ENCODE measurements at regions not wholly inside any gene's neighbourhood (a gene's known extent, or its start where the extent isn't known, plus 50 kb on each side); places are given as distances from the start of the nearest gene placed in this dataset.

GRCh38 chr2:59959944-59960343, 593.5 kb downstream of the BCL11A start:
- no peak for DNase-seq

DNA sequence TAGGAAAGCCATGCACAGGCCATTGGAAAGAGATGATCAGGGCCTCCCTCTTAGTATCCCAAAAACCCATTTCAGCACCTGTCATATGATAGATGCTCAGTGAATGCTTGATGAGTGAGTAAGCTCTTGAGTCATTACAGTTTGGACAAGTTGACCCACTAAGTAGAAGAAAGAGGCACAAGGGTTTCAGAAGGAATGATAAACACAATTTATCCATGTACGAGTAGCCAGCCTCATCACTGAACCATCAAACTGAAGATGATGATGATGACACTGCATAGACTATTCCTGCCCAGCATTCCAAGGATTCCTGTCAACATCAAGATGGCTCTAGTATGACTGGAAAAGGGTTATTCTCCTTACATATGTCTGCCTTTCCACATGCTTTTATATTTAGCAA, 596.0 kb downstream of the BCL11A start:
- no peak for DNase-seq

- no peak for DNase-seq
Observed at GRCh38 chr2:59956981-59957380, 596.5 kb downstream of the BCL11A start.

- DNase-seq, result no peak
Observed at GRCh38 chr2:59947917-59948541, 605.4 kb downstream of the BCL11A start.

DNA sequence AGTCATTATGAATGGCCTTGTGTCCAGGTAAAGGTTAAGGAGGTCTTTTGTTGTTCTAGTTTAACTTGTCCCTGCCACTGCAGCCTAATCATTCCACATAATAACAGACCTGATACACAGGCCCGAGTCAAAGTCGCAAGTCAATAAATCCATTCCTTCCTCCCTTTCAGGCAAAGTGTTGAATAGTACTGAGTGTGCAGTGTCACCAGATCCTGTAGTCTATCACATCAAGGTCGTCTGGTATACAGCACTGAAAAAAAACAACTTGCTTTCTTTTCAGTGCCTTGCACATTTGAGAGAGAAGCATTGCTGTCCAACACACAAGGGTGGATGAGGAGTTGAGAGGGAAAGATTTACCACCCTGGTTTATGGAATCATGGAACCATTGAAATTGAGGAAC, 606.2 kb downstream of the BCL11A start:
- no peak for DNase-seq

DNA sequence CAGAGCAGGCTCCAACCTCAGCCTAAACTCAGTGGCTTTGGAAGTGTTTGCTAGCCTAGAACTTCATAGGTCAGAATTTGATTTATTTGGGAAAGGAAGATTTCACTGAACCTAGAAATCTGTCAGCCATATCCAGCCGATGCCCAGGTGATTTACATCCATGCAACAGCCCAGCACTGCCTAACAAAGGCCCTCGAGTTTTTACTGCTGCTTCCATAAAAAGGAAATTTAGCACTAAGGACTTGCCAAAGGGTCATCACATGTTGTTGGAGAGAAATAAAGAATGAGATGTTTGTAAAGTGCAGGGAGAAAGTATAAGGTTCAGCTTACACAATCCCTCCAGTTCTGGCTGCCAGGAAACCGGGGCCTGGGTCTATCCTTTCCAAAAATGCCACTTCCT, 614.2 kb downstream of the BCL11A start:
- no peak for DNase-seq

DNA sequence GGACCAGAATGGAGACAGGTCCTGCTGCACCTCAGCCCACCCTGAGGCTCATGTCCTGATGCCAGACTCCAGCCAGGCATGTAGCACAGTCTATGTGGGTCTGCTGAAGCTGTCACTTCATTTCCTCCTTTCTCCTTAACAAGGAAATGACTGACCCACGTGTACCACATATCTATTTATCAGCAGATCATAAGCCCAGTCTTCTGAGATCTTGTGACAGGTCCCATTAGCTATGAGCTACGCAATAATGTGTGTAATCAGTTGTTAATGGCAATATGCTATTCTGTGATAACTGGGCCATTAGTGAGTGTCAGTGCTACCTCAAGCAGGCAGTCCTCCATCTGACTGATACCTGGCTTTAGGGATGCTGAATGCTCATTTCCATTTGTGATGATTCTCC, 615.3 kb downstream of the BCL11A start:
- no peak for DNase-seq

DNA sequence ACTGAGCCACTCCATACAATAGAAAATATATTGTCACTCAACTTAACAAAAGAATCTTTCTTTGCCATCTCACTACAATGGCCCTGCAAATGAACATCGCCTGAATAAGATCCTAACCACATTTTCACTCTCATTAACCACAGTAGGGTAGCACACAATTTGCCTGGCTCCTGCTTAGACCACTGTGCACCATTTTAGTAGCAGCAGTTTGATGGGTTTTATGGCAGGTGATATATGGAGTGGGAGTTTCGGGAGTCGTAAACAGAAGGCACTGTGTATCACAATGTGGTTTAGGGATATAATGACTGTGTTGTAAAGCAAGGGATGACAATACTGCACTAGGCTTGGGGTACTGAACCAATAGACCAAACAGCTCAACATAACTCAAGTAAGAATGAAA, 617.4 kb downstream of the BCL11A start:
- DNase-seq, result no peak

DNA sequence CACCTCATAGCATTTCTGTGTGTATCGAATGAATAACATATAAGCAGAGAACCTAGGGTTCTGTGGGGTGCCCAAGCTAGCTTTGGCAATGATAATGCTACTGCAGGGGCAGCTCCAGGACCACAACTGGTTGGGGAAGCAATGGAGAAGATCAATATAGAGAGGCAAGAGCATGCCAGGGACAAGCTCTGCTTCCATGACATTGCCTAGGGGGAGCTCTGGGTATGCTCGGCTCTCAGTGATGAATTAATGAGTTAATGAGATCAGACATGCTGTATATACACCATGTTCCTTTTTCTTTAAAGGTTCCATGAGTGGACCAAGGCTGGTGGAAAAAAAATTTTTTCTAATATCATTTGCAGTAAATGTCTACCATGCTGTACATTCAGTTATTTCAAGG, 618.4 kb downstream of the BCL11A start:
- no peak for DNase-seq

- DNase-seq, result no peak
Observed at GRCh38 chr2:59933948-59934347, 619.5 kb downstream of the BCL11A start.

GRCh38 chr2:59932341-59932740, 621.1 kb downstream of the BCL11A start:
- no peak for DNase-seq

DNA sequence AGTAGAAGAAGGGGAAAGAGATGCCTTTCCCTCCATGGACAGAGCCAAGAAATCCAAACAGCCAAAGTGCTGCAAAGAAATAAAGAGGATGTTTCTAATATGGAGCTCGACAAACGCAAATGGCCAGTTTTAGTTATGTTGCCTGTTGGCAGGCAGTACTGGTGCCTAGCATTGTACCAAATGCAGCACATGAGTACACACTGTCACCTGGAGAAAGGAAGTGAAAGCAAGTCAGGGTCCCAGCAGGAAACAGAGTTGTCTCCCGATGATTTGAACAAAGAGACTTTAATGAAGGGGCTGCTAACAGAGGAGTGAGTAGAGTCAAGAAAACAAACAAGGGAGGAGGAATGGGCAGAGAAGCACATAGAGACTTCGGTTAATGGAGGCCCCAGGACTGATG, 623.0 kb downstream of the BCL11A start:
- no peak for DNase-seq

- no peak for DNase-seq
Observed at GRCh38 chr2:59926731-59927130, 626.7 kb downstream of the BCL11A start.

DNA sequence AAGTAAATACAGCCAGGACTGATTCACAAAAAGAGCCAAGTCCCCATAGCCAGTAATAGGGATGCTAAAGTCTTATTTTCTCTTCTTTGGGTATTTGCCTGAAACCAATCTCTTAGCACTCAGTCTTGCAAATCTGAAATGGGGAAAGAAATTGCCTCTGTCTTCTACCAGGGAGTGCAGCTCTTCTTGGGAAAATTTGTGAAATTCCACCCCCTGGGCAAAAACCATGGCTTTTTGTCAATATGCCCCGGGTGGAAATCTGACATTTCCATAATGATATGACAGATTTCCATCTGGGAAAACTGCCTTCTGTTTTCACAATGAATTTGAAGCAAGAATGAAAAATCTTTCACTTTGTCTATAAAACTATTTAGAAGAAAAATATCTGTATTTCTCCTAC, 628.1 kb downstream of the BCL11A start:
- no peak for DNase-seq

DNA sequence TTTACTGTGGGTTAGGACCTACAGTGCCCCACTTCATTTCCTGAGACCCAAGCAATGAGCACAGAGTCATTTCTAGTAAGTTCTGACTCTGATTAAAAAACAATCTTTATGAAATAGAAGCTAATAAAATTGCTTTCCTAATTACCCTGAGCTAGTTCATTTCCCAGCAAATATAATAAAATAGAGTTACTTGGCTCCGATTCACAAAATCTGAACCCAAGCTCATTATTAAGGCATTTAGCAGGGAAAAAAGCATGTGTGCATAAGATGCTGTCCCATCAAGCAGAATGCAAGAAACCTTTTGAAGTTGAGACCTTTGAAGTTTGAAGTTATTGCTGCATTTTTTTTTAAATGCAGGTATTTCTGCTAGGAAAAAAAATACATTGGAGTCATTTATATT, 629.1 kb downstream of the BCL11A start:
- no peak for DNase-seq

DNA sequence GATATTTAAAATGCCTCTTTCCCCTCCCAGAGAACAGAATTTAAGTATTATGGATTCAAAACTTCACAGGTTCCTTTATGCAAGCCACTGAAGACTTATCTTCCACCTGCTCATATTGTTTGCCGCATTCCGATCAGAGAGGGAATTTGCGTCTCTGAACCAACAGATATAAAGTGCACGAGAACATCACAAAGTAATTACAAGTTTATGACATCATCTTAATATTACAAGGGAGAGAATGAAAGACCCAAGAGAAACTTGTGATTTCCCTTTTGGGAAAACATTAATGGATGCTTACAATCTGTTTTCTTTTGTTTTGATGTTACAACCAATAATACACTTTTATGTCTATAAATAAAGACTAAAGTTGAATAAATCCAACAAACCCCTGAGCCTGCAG, 631.0 kb downstream of the BCL11A start:
- no peak for DNase-seq

DNA sequence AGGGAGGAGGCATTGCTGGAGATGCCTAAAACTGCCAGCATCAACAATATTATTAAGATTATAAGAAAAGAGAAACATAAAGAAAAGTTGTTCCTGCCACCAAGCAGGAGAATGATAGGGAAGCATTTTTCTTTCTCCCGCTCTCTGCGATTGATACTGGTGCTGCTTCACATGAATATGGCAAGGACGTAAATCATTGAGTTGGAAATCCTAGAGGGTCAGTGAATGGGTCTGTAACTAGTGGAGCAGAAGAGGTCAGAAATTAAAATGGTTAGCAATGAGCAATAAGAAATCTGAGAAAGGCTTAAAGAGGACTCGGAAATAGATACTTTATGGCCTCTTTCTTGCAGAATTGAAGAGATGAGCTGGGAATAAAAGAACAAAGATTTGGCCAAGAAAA, 631.7 kb downstream of the BCL11A start:
- no peak for DNase-seq

- no peak for DNase-seq
Observed at GRCh38 chr2:59920961-59921360, 632.5 kb downstream of the BCL11A start.

- DNase-seq, result no peak
Observed at GRCh38 chr2:59920307-59920706, 633.1 kb downstream of the BCL11A start.

DNA sequence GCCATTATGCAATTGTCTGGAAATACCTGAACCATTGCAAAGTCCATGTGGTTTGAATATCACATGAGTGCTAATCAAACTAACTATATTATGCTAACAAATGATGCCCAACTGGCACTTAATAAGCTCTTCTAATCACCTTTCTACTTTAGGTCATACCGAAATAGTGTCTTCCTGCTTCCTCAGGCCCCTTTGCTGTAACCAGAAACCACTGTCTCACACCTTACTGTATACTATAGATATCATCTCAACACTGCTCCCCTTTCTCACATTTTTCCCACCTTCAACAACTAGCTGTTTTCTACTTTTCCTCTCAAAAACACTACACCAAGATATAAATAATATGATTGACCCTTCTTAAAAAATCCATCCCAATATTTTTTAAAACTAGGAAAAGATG, 633.9 kb downstream of the BCL11A start:
- no peak for DNase-seq

DNA sequence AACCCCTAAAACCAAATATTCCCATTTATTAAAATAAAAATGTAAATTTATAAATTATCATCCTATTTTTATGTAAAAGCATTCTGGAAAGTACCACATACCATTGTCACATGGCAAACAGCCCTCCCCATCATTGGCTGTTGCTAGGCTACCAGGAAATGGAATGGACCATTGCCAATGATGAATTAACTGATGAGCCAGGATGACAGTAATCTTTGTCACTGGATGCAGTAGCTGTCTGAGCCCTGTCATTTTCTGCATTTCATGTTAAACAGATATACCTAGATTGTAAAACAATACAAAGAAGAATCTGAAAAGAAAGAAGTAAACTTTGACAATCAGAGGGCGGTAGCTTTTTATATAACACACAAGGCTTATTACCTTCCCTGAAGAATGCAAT, 641.4 kb downstream of the BCL11A start:
- no peak for DNase-seq

DNA sequence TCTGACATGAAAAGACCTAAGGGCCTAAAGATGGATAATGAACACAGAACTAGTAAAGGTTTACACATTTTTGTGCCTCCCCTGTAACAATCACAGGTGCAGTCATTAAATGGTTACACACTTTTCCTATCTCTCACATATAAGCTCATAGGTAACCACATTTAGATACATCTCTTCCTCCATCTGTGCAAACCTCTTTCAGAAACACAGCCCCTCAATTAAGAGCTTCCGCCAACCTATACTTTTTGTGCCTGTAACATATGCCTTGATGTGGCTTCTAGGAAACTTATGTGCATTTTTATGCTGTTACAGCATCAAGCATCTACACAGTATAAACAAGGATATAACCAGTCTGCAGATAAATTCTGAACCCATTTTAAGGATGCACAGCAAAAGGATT, 643.3 kb downstream of the BCL11A start:
- DNase-seq, result no peak

DNA sequence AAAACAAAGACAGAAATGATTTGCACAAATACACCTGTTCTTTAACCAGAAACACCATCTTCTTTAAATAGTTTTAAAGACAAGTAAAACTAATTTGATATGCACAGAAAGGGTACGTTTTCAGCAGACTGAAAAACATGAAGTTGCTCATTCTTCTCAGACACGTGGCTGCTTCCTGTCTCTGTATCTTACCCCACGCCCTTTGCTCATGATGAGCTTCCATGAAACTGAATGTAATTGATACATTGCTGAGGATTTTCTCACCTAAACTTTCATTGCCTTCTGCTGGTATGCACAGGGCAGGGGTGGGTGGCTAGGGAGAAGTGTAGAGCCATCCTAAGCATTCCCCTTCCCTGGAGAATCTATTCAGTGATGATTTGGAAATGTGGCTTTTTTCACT, 644.3 kb downstream of the BCL11A start:
- DNase-seq, result no peak

DNA sequence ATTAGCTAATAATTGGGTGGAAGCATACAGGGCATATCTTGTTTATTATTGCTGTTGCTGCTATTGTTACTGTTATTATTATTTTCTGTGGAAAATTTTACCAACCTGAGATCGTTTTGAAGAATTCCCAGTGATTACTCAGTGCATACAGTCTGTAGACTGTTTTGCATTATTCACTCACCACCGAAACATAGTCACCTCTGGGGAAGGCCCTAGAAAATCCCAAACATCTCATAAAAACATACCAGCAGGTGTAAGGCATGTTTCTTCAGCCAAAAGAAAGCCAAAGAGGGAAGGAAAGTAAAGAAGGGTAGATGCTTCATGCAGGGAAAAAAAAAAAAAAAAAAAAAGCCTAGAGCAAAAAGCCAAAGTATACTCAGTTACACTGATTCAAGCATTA, 647.7 kb downstream of the BCL11A start:
- DNase-seq, result no peak

GRCh38 chr2:59903994-59904544, 649.4 kb downstream of the BCL11A start:
- no peak for DNase-seq

All from 8988T (cell line).